GM21723 (cell line): ENCODE measurements at regions not wholly inside any gene's neighbourhood (a gene's known extent, or its start where the extent isn't known, plus 50 kb on each side); places are given as distances from the start of the nearest gene placed in this dataset.

Experiments used
- ATAC-seq: cut with Tn5 transposase; IDR thresholded peaks from one replicate; pipeline ENCODE4 v1.9.1; 2021; ENCODE audit warnings: mild to moderate bottlenecking, moderate library complexity; ENCODE audit not compliant: unreplicated experiment

DNA sequence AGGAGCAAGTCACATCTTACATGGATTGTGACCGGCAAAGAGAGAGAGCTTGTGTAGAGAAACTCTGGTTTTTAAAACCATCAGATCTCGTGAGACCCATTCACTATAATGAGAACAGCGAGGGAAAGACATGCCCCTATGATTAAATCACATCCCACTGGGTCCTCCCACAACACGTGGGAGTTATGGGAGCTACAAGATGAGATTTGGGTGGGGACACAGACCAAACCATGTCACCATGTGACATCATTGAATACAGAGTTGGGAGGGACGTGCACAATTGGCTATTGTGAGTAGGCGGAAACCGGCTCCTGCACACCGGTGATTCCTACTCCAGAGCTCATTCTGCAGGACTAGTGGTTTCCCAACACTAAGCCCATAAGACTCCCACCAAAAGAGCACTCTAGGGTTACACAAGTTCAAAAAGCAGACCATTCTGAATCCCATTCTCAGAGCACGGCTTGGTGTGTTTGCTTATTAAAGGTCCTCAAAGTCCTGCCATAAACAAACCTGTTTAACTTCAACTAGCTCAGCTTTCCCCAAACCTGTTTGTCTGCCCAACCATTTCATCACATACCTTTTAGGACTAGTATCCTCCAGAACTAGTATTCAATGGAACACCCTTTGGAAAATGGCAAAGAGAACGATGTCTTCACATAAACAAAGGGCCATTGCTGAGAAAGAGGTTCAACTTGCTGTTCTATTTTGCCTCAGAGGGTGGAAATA is 167.6 kb downstream of the TLE3 start:
- ATAC-seq, result no peak

DNA sequence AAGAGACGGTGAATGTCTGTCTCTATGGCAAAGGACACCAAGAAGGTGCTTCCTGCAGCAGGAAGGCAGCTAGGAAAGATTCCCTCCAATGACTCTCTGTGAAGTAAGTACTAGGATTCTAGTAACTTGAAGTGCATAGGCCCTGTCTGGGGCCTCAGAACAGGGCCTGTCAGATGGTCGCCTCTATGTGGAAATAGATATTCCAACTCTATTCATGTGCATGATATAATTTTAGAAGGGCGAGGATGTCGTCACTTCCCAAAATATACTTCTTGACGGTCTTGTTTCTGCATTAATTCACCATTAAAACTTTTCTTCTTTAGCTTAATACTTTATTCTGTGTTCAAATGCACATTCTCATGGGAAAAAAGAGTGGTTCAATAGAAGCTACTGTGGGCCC is 167.0 kb downstream of the TLE3 start:
- ATAC-seq, result no peak

GRCh38 chr15:69931156-69931555 is 166.6 kb downstream of the TLE3 start:
- ATAC-seq, result no peak

GRCh38 chr15:69934607-69935006 is 163.1 kb downstream of the TLE3 start:
- ATAC-seq, result no peak

- no peak for ATAC-seq
Measured at GRCh38 chr15:69939513-69940440, 157.9 kb downstream of the TLE3 start.

GRCh38 chr15:69940441-69941300 is 157.0 kb downstream of the TLE3 start:
- ATAC-seq, result no peak

DNA sequence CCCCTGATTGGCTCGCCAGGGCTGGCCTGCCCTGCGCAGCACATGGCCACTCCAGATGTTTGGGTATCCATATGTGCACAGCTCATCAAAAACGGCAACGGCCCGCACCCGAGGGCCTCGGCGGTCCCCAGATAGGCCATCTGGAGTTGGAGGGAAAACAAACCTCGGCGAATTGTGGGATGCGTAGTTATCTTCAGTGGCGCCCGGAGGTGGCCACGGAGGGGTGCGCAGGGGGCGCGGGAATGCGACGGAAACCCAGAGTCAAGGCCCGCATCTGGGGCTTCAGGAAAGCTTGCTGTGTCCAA is 156.5 kb downstream of the TLE3 start:
- no peak for ATAC-seq

- no peak for ATAC-seq
Measured at GRCh38 chr15:69941706-69942495, 155.8 kb downstream of the TLE3 start.

DNA sequence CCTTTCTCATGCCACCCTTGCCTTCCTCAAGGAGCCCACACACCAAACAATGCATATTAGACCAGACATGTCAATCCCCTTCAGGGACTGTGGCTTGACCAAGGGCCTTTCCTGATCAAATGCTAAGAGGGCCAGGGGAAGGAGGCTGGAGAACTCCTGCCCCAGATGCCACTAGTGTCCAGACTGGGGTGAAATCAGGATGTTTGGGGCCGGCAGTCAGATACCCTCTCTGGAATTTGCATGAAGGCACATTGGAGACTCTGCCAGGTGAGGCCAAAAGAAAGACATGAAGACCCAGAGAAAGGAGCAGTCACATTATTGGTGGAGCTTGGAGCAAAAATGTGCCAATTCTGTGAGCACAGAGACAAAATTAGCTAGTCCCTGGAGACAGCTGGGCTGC is 154.1 kb downstream of the TLE3 start:
- no peak for ATAC-seq

- no peak for ATAC-seq
Measured at GRCh38 chr15:69945729-69946128, 152.0 kb downstream of the TLE3 start.

GRCh38 chr15:69946870-69947269 is 150.8 kb downstream of the TLE3 start:
- no peak for ATAC-seq

DNA sequence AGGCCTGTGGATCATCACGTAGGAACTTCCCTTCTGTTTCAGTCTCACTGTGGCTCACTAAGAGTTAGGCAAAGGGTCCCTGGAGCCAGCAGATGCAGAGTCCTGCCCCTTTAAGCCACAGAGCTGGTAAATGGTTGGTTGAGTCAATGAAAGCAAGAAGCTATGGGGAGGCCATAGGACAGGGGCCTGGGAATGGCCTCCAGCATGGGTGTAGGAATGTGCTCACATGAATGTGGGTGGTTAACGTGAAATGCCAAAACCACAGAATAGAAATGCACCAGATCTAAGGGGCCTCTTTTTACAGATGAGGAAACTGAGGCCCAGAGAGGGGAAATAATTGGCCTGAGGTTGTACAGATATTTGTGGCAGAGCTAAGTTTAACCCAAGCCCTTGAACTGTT is 150.3 kb downstream of the TLE3 start:
- ATAC-seq, result no peak

DNA sequence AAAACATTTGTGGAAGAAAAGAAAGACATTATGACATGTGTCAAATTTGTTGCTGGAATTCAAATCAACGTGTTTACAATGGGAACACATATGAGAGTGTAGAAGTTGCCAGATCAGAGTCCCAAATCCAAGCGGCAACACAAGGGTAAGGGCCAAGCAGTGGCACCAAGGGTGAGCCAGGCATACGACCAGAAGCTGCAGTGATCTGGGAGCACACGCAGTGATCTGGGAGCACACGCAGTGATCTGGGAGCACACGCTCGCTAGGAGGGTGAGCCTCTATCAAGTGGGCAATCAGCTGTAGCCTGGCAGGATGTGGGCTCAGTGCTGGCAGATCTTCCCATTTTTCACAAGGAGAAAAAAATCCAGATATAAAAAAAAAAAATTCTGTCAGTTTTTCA is 148.2 kb downstream of the TLE3 start:
- ATAC-seq, result no peak

- no peak for ATAC-seq
Measured at GRCh38 chr15:69951256-69951897, 146.3 kb downstream of the TLE3 start.

DNA sequence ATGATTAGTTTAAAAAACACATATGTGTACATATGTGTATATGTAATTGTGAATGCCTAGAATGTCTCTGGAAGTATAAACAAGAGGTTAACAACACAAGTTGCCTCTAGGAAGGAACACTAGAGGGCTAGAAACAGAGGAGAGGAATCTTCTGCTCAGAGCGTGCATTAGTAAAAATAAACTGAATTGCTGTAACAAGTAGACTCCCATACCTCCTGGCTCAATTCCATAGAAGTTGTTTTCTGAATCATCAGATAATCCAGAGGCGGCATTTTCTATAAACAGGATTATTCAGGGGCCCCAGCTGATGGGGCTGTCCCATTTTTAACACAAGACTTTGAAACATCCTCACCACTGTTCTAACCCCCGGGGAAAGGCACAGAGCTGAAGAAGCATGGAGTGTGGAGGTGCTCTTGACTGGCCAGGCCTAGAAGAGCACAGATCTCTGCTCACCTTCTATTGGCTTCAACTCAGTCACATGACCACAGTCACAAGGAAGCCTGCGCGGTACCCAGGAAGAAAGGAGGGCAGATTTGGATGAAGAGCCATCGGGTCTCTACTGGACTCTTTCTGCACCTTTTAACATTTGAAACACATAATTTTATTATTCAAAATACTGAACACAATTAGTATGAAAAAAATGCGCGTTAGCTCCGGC is 145.7 kb downstream of the TLE3 start:
- ATAC-seq, result no peak

- no peak for ATAC-seq
Measured at GRCh38 chr15:69953051-69953450, 144.7 kb downstream of the TLE3 start.

DNA sequence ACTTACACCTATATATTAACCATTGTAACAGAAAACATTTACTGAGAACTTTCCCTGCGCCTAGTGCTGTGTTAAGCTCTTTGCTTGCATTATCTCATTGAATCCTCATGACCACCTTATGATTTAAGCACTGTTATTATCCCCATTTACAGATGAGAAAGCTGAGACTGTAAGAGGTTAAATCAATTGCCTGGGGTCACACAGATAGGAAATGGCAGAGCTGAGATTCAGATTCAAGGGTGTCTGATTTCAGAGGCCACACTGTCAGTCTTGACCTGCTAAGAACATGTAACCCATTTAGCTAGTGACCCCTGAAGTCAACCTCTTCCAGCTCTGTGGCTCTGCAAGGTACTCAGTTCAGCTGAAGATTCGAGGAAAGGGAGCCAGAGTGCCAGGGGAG is 143.9 kb downstream of the TLE3 start:
- no peak for ATAC-seq

- ATAC-seq, result no peak
Measured at GRCh38 chr15:69954666-69955065, 143.1 kb downstream of the TLE3 start.

GRCh38 chr15:69955240-69955894 is 142.3 kb downstream of the TLE3 start:
- no peak for ATAC-seq
